K562 (cell line): ENCODE measurements at regions not wholly inside any gene's neighbourhood (a gene's known extent, or its start where the extent isn't known, plus 50 kb on each side); places are given as distances from the start of the nearest gene placed in this dataset.

Experiments
- ATAC-seq: fragments of 200-7000 bp; cut with Tn5 transposase; 3 replicates; pipeline ENCODE4 v1.9.1; 2020; ENCODE audit warnings: moderate library complexity
- BruUV-seq: library from RNA; stranded (reverse); fragments of 400-500 nt; replicated peaks from 2 replicates; lab custom pipeline; 2021; lab: Mats Ljungman, UMichigan
- CTCF ChIA-PET: fragments of 300-600 bp; formaldehyde crosslinking; extraction: SDS; loops from one replicate; lab custom pipeline; 2021; ENCODE audit warnings: low intra/inter-chr PET ratio; lab: Yijun Ruan, JAX
- POLR2A ChIA-PET: fragments of 300-600, 350-650 bp; sonication (Branson Sonifier 250); formaldehyde crosslinking; extraction: SDS; loops from one replicate; lab custom pipeline; 2021; ENCODE audit warnings: antibody characterized with exemption, inconsistent platforms; lab: Yijun Ruan, JAX
- DNase-seq, 4 experiments: peaks; one replicate each; pipeline versions ENCODE4 v3.0.0 to v3.0.0-alpha.2; 2011 to 2018; ENCODE audit warnings: low spot score in 3 of 4, mixed read lengths in 3 of 4; ENCODE audit errors: extremely low read depth in 1 of 4
- FAIRE-seq: peaks from 2 replicates; lab custom pipeline; 2011; peaks lifted over from hg19 to GRCh38; lab: Jason Lieb, UNC
- H2AFZ ChIP-seq: 2 replicates; pipeline ENCODE4 v1.6.0; 2011; ENCODE audit warnings: low read depth, low read length, control low read depth, inconsistent platforms
- H3K27ac ChIP-seq: fragments of 200-600 bp; 3 replicates; pipeline ENCODE4 v1.8.0; 2011; ENCODE audit warnings: low read depth, mild to moderate bottlenecking, control low read depth, inconsistent platforms, low read length, moderate library complexity, mixed read lengths; ENCODE audit errors: extremely low read depth
- H3K27me3 ChIP-seq, 2 experiments: fragments of 300-600 bp in 1 of 2; 2 replicates in 1 of 2; 3 replicates in 1 of 2; pipeline versions ENCODE4 v1.6.0 to v1.8.0; 2011; ENCODE audit warnings: inconsistent platforms in 2 of 2, low read length in 2 of 2, mild to moderate bottlenecking in 1 of 2, mixed read lengths in 1 of 2, moderate library complexity in 1 of 2; ENCODE audit not compliant: control insufficient read depth in 2 of 2, insufficient read depth in 2 of 2
- H3K36me3 ChIP-seq: fragments of 300-600 bp; 3 replicates; pipeline ENCODE4 v1.8.0; 2011; ENCODE audit warnings: mild to moderate bottlenecking, low read length, inconsistent platforms; ENCODE audit not compliant: control insufficient read depth, insufficient read depth
- H3K4me1 ChIP-seq, 2 experiments: fragments of 200-600 bp in 1 of 2; replicated peaks in 1 of 2; 2 replicates in 1 of 2; 3 replicates in 1 of 2; pipeline versions ENCODE4 v1.5.1 to v1.8.0; 2011; ENCODE audit warnings: inconsistent platforms in 2 of 2, low read length in 2 of 2, mild to moderate bottlenecking in 1 of 2, mixed read lengths in 1 of 2, moderate library complexity in 1 of 2; ENCODE audit not compliant: control insufficient read depth in 2 of 2, insufficient read depth in 2 of 2
- H3K4me2 ChIP-seq: 2 replicates; pipeline ENCODE4 v1.6.1; 2011; ENCODE audit warnings: low read length, control low read depth, inconsistent platforms, mixed read lengths; ENCODE audit not compliant: insufficient read depth
- H3K4me3 ChIP-seq: fragments of 200-600 bp; sonication (generic), shearing (Covaris generic); 2 replicates; pipeline ENCODE4 v1.5.1; 2016; ENCODE audit warnings: control low read depth, inconsistent platforms
- H3K79me2 ChIP-seq: fragments of 200-600 bp; 3 replicates; pipeline ENCODE4 v1.8.0; 2011; ENCODE audit warnings: low read length, inconsistent platforms; ENCODE audit not compliant: control insufficient read depth, insufficient read depth
- H3K9ac ChIP-seq, 2 experiments: 2 replicates each; pipeline versions ENCODE4 v1.6.0 to v1.6.1; 2011; ENCODE audit warnings: low read depth in 2 of 2, low read length in 2 of 2, control low read depth in 1 of 2, inconsistent platforms in 1 of 2, mild to moderate bottlenecking in 1 of 2, mixed read lengths in 1 of 2; ENCODE audit not compliant: insufficient read depth in 1 of 2
- H3K9me1 ChIP-seq: one replicate; pipeline ENCODE4 v1.6.0; 2011; ENCODE audit warnings: inconsistent platforms, mild to moderate bottlenecking, low read length, moderate library complexity; ENCODE audit not compliant: control insufficient read depth, insufficient read depth
- H3K9me3 ChIP-seq: replicated peaks from 2 replicates; pipeline ENCODE4 v1.5.1; 2011; ENCODE audit warnings: low read depth, low read length, inconsistent platforms; ENCODE audit not compliant: control insufficient read depth, insufficient read depth
- H4K20me1 ChIP-seq: replicated peaks from 2 replicates; pipeline ENCODE4 v1.6.1; 2011; ENCODE audit warnings: low read length, inconsistent platforms, mixed read lengths; ENCODE audit not compliant: control insufficient read depth, insufficient read depth
- KDM1A ChIP-seq, 2 experiments: fragments of 450-650 bp; IDR thresholded peaks; 2 replicates each; pipeline ENCODE4 v1.6.1; 2016; ENCODE audit warnings: mild to moderate bottlenecking in 2 of 2
- MYBL2 ChIP-seq, 2 experiments: fragments of 450-650 bp in 1 of 2; sonication (generic) in 1 of 2; formaldehyde crosslinking in 1 of 2; IDR thresholded peaks; 2 replicates each; pipeline versions ENCODE4 v1.6.1 to v1.8.1; 2017 to 2022; ENCODE audit warnings: borderline replicate concordance in 1 of 2, inconsistent platforms in 1 of 2, low read depth in 1 of 2, mild to moderate bottlenecking in 1 of 2, missing genetic modification reagents in 1 of 2, moderate library complexity in 1 of 2
- RAD21 ChIP-seq, 2 experiments: fragments of 250-450 bp in 1 of 2; fragments of 450-650 bp in 1 of 2; sonication (Bioruptor Pico) in 1 of 2; formaldehyde crosslinking in 1 of 2; IDR thresholded peaks in 1 of 2; conservative IDR thresholded peaks in 1 of 2; 2 replicates each; pipeline versions ENCODE4 v1.4.0 to v1.8.0; 2020 to 2022; ENCODE audit warnings: mild to moderate bottlenecking in 2 of 2, moderate library complexity in 1 of 2
- TRIM24 ChIP-seq, 2 experiments: fragments of 450-650 bp; IDR thresholded peaks; 2 replicates each; pipeline ENCODE4 v1.6.1; 2016
- TSC22D4 ChIP-seq: fragments of 450-650 bp; IDR thresholded peaks from 2 replicates; pipeline ENCODE4 v1.6.1; 2016; ENCODE audit warnings: missing genetic modification characterization, missing biosample characterization, control low read depth
- ZNF384 ChIP-seq: IDR thresholded peaks from 2 replicates; pipeline ENCODE4 v1.6.1; 2012; ENCODE audit warnings: low read depth, low read length, improper control_type of control experiment
- WGBS: fragments of 100-300 bp; shearing (Covaris generic); methylation state at CpG from one replicate; pipeline ENCODE4 v1.1.6; 2016; ENCODE audit warnings: low coverage, mixed read lengths; ENCODE audit not compliant: insufficient coverage; ENCODE audit errors: missing lambda C conversion rate; 5-methylcytosine and 5-hydroxymethylcytosine counted together
- in situ Hi-C: fragments of 300-500 bp; cut with MboI; formaldehyde crosslinking; loops from 4 replicates; pipeline ENCODE4 v1.15.0; 2018; ENCODE audit warnings: inconsistent platforms, mixed read lengths
- intact Hi-C: fragments of 100-400 bp; cut with micrococcal nuclease; formaldehyde crosslinking; loops from 2 replicates; pipeline ENCODE4 v1.14.2; 2022
- TF ChIP-seq, protein P1 (sequence below), 2 experiments: fragments of 450-650 bp; formaldehyde crosslinking in 1 of 2; IDR thresholded peaks; 2 replicates each; pipeline versions ENCODE4 v1.4.0 to v1.6.1; 2014 to 2020; ENCODE audit warnings: mild to moderate bottlenecking in 2 of 2, borderline replicate concordance in 1 of 2, low read depth in 1 of 2

GRCh38 chr1:65059930-65060538, 88.0 kb upstream of the AK4 start:
- BruUV-seq, result no TSS peak
- Histone ChIP-seq H3K9ac (no peak overlapping the region), H3K27ac (no peak overlapping the region), H3K4me2 (no peak overlapping the region), H3K79me2 (peaks cover 27% of the 10 kb centered on the region), H3K4me3 (no peak overlapping the region), H2AFZ (no peak overlapping the region), H3K9me1 (no peaks in the 10 kb centered on the region), H3K9me3 (no peaks in the 10 kb centered on the region), H3K27me3 (no peaks in the 10 kb centered on the region), H3K36me3 (peaks cover 14% of the 10 kb centered on the region), H4K20me1 (no peaks in the 10 kb centered on the region), H3K4me1 (peaks cover 0 to 6% of the 10 kb centered on the region in 2 experiments; a peak in 2 of 5 replicates)
- DNase-seq (peak; percentile 31 to 43 (median 37)), ATAC-seq (0 out of 3 replicates have a peak, but pooled peaks have one; percentile 30), FAIRE-seq (peak; percentile 62)
- POLR2A ChIA-PET, result interaction anchor here (0.6 to 0.7 kb wide), 3 partner anchors 9 to 219 kb away, joined by 3 to 6 read pairs (median 4); no protein-coding TSS in a partner anchor
- 13% methylated on average over 7 of the region's 7 CpGs for WGBS
- in situ Hi-C loops (loop anchor here (10.0 to 25.0 kb wide), 2 partner anchors 365 to 1177 kb away; partner anchors contain the start of genes LEPR and LEPROT), intact Hi-C loops (loop anchor here (1.0 to 10.0 kb wide), 3 partner anchors 149 to 1185 kb away; no protein-coding TSS in a partner anchor)
- CTCF ChIA-PET, result interaction anchor here (0.6 to 1.8 kb wide), 4 partner anchors 15 to 899 kb away, joined by 3 to 9 read pairs (median 4); no protein-coding TSS in a partner anchor
- TF ChIP-seq, protein P1, sequence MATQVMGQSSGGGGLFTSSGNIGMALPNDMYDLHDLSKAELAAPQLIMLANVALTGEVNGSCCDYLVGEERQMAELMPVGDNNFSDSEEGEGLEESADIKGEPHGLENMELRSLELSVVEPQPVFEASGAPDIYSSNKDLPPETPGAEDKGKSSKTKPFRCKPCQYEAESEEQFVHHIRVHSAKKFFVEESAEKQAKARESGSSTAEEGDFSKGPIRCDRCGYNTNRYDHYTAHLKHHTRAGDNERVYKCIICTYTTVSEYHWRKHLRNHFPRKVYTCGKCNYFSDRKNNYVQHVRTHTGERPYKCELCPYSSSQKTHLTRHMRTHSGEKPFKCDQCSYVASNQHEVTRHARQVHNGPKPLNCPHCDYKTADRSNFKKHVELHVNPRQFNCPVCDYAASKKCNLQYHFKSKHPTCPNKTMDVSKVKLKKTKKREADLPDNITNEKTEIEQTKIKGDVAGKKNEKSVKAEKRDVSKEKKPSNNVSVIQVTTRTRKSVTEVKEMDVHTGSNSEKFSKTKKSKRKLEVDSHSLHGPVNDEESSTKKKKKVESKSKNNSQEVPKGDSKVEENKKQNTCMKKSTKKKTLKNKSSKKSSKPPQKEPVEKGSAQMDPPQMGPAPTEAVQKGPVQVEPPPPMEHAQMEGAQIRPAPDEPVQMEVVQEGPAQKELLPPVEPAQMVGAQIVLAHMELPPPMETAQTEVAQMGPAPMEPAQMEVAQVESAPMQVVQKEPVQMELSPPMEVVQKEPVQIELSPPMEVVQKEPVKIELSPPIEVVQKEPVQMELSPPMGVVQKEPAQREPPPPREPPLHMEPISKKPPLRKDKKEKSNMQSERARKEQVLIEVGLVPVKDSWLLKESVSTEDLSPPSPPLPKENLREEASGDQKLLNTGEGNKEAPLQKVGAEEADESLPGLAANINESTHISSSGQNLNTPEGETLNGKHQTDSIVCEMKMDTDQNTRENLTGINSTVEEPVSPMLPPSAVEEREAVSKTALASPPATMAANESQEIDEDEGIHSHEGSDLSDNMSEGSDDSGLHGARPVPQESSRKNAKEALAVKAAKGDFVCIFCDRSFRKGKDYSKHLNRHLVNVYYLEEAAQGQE (IDR thresholded peaks at IDR 0.05; ENCODE audit: borderline replicate concordance), result peak; percentile 65; the same call in 1 of the 2 replicates
- TF ChIP-seq, protein P1 (CRISPR knock-in tag; IDR thresholded peaks at IDR 0.05; ENCODE audit: low read depth), result no peak
- TF ChIP-seq MYBL2 (IDR thresholded peaks at IDR 0.05; ENCODE audit: low read depth) (no peak), MYBL2 (CRISPR knock-in tag; IDR thresholded peaks at IDR 0.05; ENCODE audit: borderline replicate concordance) (no peak), RAD21 (CRISPR knock-in tag; conservative IDR thresholded peaks at IDR 0.05 in 1 of 2, IDR thresholded peaks at IDR 0.05 in 1 of 2) (peak; percentile 69 to 73), KDM1A (IDR thresholded peaks at IDR 0.05) (peak; percentile 40 to 41; a peak in 2 of 4 replicates), TSC22D4 (tag) (no peak), ZNF384 (peak; percentile 48; the same call in 1 of the 2 replicates), TRIM24 (IDR thresholded peaks at IDR 0.05) (no peak)
